B cell (primary cell): ENCODE measurements at regions not wholly inside any gene's neighbourhood (a gene's known extent, or its start where the extent isn't known, plus 50 kb on each side); places are given as distances from the start of the nearest gene placed in this dataset.

Experiments used
- ATAC-seq: fragments of 200-7000 bp; cut with Tn5 transposase; one replicate; pipeline ENCODE4 v1.10.0; 2021; ENCODE audit warnings: low read depth, mild to moderate bottlenecking, moderate number of reproducible peaks, moderate library complexity
- CTCF ChIA-PET: fragments of 350-600 bp; sonication (Branson Sonifier 250); formaldehyde crosslinking; loops from one replicate; lab custom pipeline; 2021; ENCODE audit warnings: antibody characterized with exemption, inconsistent platforms; lab: Charles Lee
- POLR2A ChIA-PET: fragments of 350-600 bp; sonication (Branson Sonifier 250); formaldehyde crosslinking; loops from one replicate; lab custom pipeline; 2021; ENCODE audit warnings: antibody characterized with exemption; lab: Charles Lee
- DNase-seq: peaks from one replicate; pipeline ENCODE4 v3.0.0; 2013
- H2AFZ ChIP-seq: 2 replicates; pipeline ENCODE4 v1.6.1; 2012; ENCODE audit warnings: mild to moderate bottlenecking, low read depth, low read length; ENCODE audit not compliant: insufficient read depth, poor library complexity, severe bottlenecking
- H3K27ac ChIP-seq, 2 donors: 1 replicate in 1 of 2; 2 replicates in 1 of 2; pipeline ENCODE4 v1.5.1; 2012 to 2013; ENCODE audit warnings: low read length in 2 of 2, mild to moderate bottlenecking in 2 of 2, moderate library complexity in 1 of 2
- H3K27me3 ChIP-seq, 4 experiments: fragments of 200-600 bp in 1 of 4; sonication (generic) in 1 of 4; replicated peaks in 1 of 4; 1 replicate in 2 of 4; 2 replicates in 2 of 4; pipeline versions ENCODE4 v1.6.1 to v1.7.0; 2013 to 2016; ENCODE audit warnings: low read length in 3 of 4, mild to moderate bottlenecking in 2 of 4, mixed read lengths in 1 of 4, moderate library complexity in 1 of 4; ENCODE audit not compliant: insufficient read depth in 4 of 4, control insufficient read depth in 3 of 4; ENCODE audit errors: control extremely low read depth in 1 of 4
- H3K36me3 ChIP-seq, 2 experiments: replicated peaks in 1 of 2; 1 replicate in 1 of 2; 2 replicates in 1 of 2; pipeline versions ENCODE4 v1.6.1 to v1.7.1; 2013; ENCODE audit warnings: low read length in 1 of 2; ENCODE audit not compliant: insufficient read depth in 2 of 2, control insufficient read depth in 1 of 2; ENCODE audit errors: control extremely low read depth in 1 of 2, extremely low read depth in 1 of 2
- H3K4me1 ChIP-seq, 2 donors: fragments of 200-600 bp in 1 of 2; sonication (generic) in 1 of 2; 1 replicate in 1 of 2; 2 replicates in 1 of 2; pipeline versions ENCODE4 v1.5.1 to v1.6.1; 2013 to 2017; ENCODE audit warnings: low read length in 2 of 2; ENCODE audit not compliant: control insufficient read depth in 2 of 2, insufficient read depth in 2 of 2
- H3K4me2 ChIP-seq: replicated peaks from 2 replicates; pipeline ENCODE3; 2012; ENCODE audit warnings: mild to moderate bottlenecking, low read depth, low read length; ENCODE audit not compliant: poor library complexity, severe bottlenecking
- H3K4me3 ChIP-seq, 5 experiments: fragments of 200-600 bp in 1 of 5; sonication (generic) in 1 of 5; 1 replicate in 3 of 5; 2 replicates in 2 of 5; pipeline versions ENCODE4 v1.5.1 to v1.7.0; 2011 to 2016; ENCODE audit warnings: low read length in 4 of 5, mild to moderate bottlenecking in 4 of 5, low read depth in 2 of 5, control low read depth in 1 of 5, moderate library complexity in 1 of 5; ENCODE audit not compliant: insufficient read depth in 1 of 5; ENCODE audit errors: control extremely low read depth in 1 of 5, extremely low read depth in 1 of 5
- H3K79me2 ChIP-seq: fragments of 200-600 bp; sonication (generic); one replicate; pipeline ENCODE4 v1.6.0; 2016; ENCODE audit warnings: low read length; ENCODE audit not compliant: control insufficient read depth, insufficient read depth
- H3K9ac ChIP-seq: fragments of 200-600 bp; sonication (generic); 2 replicates; pipeline ENCODE4 v1.6.1; 2017; ENCODE audit warnings: mild to moderate bottlenecking, low read length, moderate library complexity
- H3K9me3 ChIP-seq, 3 donors: one replicate each; pipeline versions ENCODE4 v1.6.1 to v1.7.1; 2013; ENCODE audit warnings: low read length in 2 of 3; ENCODE audit not compliant: control insufficient read depth in 2 of 3, insufficient read depth in 1 of 3; ENCODE audit errors: control extremely low read depth in 1 of 3
- H4K20me1 ChIP-seq: 2 replicates; pipeline ENCODE4 v1.6.0; 2012; ENCODE audit warnings: mild to moderate bottlenecking, low read length; ENCODE audit not compliant: insufficient read depth, control insufficient read depth, poor library complexity, severe bottlenecking
- H3K27ac Mint-ChIP-seq: one replicate; pipeline ENCODE4 v1.8.0; 2021; ENCODE audit warnings: mixed read lengths
- H3K27me3 Mint-ChIP-seq: one replicate; pipeline ENCODE4 v1.8.0; 2021; ENCODE audit warnings: mixed read lengths
- H3K4me1 Mint-ChIP-seq: one replicate; pipeline ENCODE4 v1.8.0; 2021; ENCODE audit warnings: mixed read lengths
- H3K4me3 Mint-ChIP-seq: one replicate; pipeline ENCODE4 v1.8.0; 2021; ENCODE audit warnings: mixed read lengths
- H3K9me3 Mint-ChIP-seq: one replicate; pipeline ENCODE4 v1.8.0; 2022; ENCODE audit warnings: mixed read lengths; ENCODE audit not compliant: insufficient read depth
- CTCF ChIP-seq: fragments of 200-600 bp; IDR thresholded peaks from one replicate; pipeline ENCODE4 v1.8.0; 2022; ENCODE audit warnings: antibody characterized with exemption, mild to moderate bottlenecking
- EZH2 ChIP-seq: IDR thresholded peaks from 2 replicates; pipeline ENCODE4 v1.6.1; 2012; ENCODE audit warnings: borderline replicate concordance, low read depth, mild to moderate bottlenecking, moderate library complexity, low read length; ENCODE audit not compliant: insufficient read depth, poor library complexity, severe bottlenecking
- WGBS: methylation state at CpG from one replicate; pipeline ENCODE4 v1.1.5; 2013; ENCODE audit warnings: missing lambda C conversion rate; ENCODE audit not compliant: insufficient coverage; 5-methylcytosine and 5-hydroxymethylcytosine counted together
- intact Hi-C: fragments of 100-400 bp; cut with micrococcal nuclease; formaldehyde crosslinking; loops from one replicate; pipeline ENCODE4 v1.10.0; 2022

DNA sequence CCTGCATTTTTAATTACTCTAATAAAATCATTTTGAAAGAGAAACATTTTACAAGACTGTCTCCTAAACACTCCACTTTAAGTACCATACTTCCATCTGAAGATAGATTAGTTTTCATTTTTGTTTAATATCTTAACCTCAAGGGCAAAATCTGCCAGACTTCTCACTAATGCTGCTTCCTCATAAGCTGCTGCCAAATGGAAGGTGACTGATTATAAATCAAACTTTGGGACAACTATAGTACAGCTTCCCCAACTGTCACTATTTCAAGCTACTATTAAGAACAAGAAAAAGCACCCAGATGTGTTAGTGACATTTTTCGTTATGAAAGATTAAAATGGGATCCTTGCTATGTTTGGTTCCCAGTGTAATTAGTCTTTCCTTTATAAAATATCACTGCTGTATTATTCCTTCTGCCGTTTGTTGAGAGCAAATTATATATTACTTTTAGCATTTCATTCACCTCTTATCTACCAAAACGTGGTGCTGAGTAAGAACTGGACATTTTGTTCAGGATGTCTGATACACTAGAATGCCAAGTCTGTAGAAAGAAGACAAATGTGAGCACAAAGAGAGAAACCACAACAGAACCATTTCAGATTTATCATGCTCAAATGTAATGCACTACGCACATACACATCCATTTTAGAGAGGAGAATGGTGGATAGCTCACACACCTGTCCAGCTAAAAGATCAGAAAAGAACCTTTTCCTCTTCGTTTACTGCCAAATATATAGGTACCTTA, 312.2 kb upstream of the C11orf87 start:
- Histone ChIP-seq H3K9me3 (no peaks in the 10 kb centered on the region), H3K79me2 (no peaks in the 10 kb centered on the region), H3K4me1 (no peaks in the 10 kb centered on the region), H4K20me1 (no peaks in the 10 kb centered on the region), H3K27me3 (no peaks in the 10 kb centered on the region), H2AFZ (no peak overlapping the region), H3K27ac (no peak overlapping the region), H3K4me2 (no peak overlapping the region), H3K36me3 (no peaks in the 10 kb centered on the region), H3K4me3 (no peak overlapping the region), H3K9ac (no peak overlapping the region)
- no peak for DNase-seq
- H3K4me3 Mint-ChIP-seq: no peak overlapping the region
- no peak for ATAC-seq
- intact Hi-C loops: no loop called here
- H3K27me3 Mint-ChIP-seq: peaks cover 8% of the 10 kb centered on the region
- CTCF ChIA-PET: no interaction called here
- H3K4me1 Mint-ChIP-seq: no peaks in the 10 kb centered on the region
- no CpG with 5 or more reads among the region's 5 CpGs for WGBS
- POLR2A ChIA-PET: no interaction called here
- TF ChIP-seq CTCF (no peak), EZH2 (no peak)
- peaks cover 2% of the 10 kb centered on the region for H3K9me3 Mint-ChIP-seq
- no peak overlapping the region for H3K27ac Mint-ChIP-seq

DNA sequence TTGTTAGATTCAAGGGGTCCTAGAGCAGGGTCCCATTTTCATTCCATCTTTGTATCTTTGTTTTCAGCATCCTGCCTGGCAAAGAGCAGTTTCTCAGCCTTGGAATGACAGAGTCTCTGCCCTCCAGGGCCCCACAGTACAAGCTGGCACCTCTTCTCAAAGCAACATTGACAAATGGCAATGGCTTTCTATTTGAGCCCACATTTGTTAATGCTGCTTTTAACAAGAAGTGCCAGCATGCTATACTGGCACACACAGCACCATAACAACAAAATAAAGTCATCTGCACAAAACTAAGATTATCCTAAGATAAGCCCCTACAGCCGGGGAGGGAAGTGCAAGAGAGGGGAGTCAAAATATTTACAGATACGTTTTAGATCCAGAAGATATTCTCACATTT, 309.7 kb upstream of the C11orf87 start:
- H3K27ac ChIP-seq: no peak overlapping the region
- H3K9ac ChIP-seq: no peak overlapping the region
- H3K27ac Mint-ChIP-seq: no peak overlapping the region
- DNase-seq (no peak), ATAC-seq (no peak)
- no peaks in the 10 kb centered on the region for H3K27me3 ChIP-seq
- no peak overlapping the region for H3K4me2 ChIP-seq
- H2AFZ ChIP-seq: no peak overlapping the region
- no peaks in the 10 kb centered on the region for H3K79me2 ChIP-seq
- CTCF ChIA-PET: no interaction called here
- H3K27me3 Mint-ChIP-seq: peaks cover 8% of the 10 kb centered on the region
- H3K4me1 ChIP-seq: no peaks in the 10 kb centered on the region
- H3K4me3 Mint-ChIP-seq: no peak overlapping the region
- no peak for TF ChIP-seq EZH2
- TF ChIP-seq CTCF: no peak
- WGBS: no CpG with 5 or more reads among the region's 2 CpGs
- no peak overlapping the region for H3K4me3 ChIP-seq
- H3K9me3 ChIP-seq: no peaks in the 10 kb centered on the region
- H3K4me1 Mint-ChIP-seq: no peaks in the 10 kb centered on the region
- H3K9me3 Mint-ChIP-seq: peaks cover 2% of the 10 kb centered on the region
- no peaks in the 10 kb centered on the region for H4K20me1 ChIP-seq
- H3K36me3 ChIP-seq: no peaks in the 10 kb centered on the region
- POLR2A ChIA-PET: no interaction called here
- intact Hi-C loops: no loop called here
